ENCODE measurements at regions not wholly inside any gene's neighbourhood (a gene's known extent, or its start where the extent isn't known, plus 50 kb on each side); places are given as distances from the start of the nearest gene placed in this dataset.

DNA sequence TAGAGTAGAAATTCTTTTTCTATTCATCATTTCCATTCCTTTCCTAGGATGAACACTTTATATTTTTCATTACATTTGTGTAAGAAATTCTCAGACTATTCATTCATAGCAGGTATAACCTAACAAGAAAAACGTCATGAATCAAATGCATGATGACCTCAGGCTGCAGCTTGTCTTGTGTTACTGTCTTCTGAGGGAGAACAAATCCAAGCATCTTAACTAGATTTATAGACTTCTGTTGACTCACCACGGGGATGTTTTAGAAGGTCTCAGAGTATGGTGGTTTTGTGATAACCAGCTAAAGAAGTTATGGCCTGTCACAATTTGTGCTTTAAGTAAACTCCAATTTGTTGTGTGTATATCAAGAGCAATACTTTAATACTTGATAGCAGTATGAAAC lies 102.7 kb downstream of the ANKRD7 start:
- TF ChIP-seq, protein P1, sequence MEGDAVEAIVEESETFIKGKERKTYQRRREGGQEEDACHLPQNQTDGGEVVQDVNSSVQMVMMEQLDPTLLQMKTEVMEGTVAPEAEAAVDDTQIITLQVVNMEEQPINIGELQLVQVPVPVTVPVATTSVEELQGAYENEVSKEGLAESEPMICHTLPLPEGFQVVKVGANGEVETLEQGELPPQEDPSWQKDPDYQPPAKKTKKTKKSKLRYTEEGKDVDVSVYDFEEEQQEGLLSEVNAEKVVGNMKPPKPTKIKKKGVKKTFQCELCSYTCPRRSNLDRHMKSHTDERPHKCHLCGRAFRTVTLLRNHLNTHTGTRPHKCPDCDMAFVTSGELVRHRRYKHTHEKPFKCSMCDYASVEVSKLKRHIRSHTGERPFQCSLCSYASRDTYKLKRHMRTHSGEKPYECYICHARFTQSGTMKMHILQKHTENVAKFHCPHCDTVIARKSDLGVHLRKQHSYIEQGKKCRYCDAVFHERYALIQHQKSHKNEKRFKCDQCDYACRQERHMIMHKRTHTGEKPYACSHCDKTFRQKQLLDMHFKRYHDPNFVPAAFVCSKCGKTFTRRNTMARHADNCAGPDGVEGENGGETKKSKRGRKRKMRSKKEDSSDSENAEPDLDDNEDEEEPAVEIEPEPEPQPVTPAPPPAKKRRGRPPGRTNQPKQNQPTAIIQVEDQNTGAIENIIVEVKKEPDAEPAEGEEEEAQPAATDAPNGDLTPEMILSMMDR (IDR thresholded peaks at IDR 0.05; ENCODE audit: low read depth, low read length), result no peak
- no peak for TF ChIP-seq EZH2phosphoT487 (IDR thresholded peaks at IDR 0.05; ENCODE audit: low read depth)

All from OCI-LY3 (cell line).